MM.1S (cell line): ENCODE measurements at regions not wholly inside any gene's neighbourhood (a gene's known extent, or its start where the extent isn't known, plus 50 kb on each side); places are given as distances from the start of the nearest gene placed in this dataset.

Source experiments
- DNase-seq: peaks from one replicate; pipeline ENCODE4 v3.0.0-alpha.2; 2015
- H2AFZ ChIP-seq: fragments of 300-600 bp; sonication (generic); 2 replicates; pipeline ENCODE4 v1.6.0; 2016; ENCODE audit warnings: antibody characterized with exemption, low read length
- H3F3A ChIP-seq: fragments of 300-600 bp; sonication (generic); 2 replicates; pipeline ENCODE4 v1.6.1; 2016; ENCODE audit warnings: mild to moderate bottlenecking, antibody characterized with exemption, low read length, moderate library complexity, mixed read lengths; ENCODE audit not compliant: insufficient read depth
- H3K27ac ChIP-seq: fragments of 300-600 bp; sonication (generic); 2 replicates; pipeline ENCODE4 v1.5.1; 2016; ENCODE audit warnings: mild to moderate bottlenecking, low read length
- H3K27me3 ChIP-seq: fragments of 300-600 bp; sonication (generic); replicated peaks from 2 replicates; pipeline ENCODE4 v1.6.0; 2016; ENCODE audit warnings: low read length; ENCODE audit not compliant: insufficient read depth
- H3K36me3 ChIP-seq: fragments of 300-600 bp; sonication (generic); replicated peaks from 2 replicates; pipeline ENCODE4 v1.6.1; 2016; ENCODE audit warnings: mild to moderate bottlenecking, low read length, mixed read lengths; ENCODE audit not compliant: insufficient read depth
- H3K4me1 ChIP-seq: fragments of 300-600 bp; sonication (generic); 2 replicates; pipeline ENCODE4 v1.6.1; 2016; ENCODE audit warnings: low read length, mixed read lengths
- H3K4me2 ChIP-seq: fragments of 300-600 bp; sonication (generic); 2 replicates; pipeline ENCODE4 v1.6.0; 2016; ENCODE audit warnings: low read depth, low read length
- H3K4me3 ChIP-seq: fragments of 300-600 bp; sonication (generic); 2 replicates; pipeline ENCODE4 v1.5.1; 2016; ENCODE audit warnings: low read length, mixed read lengths
- H3K79me2 ChIP-seq: fragments of 300-600 bp; sonication (generic); 2 replicates; pipeline ENCODE4 v1.6.1; 2016; ENCODE audit warnings: mixed run types, low read length, mixed read lengths
- H3K9ac ChIP-seq: fragments of 300-600 bp; sonication (generic); 2 replicates; pipeline ENCODE4 v1.6.1; 2016; ENCODE audit warnings: low read length, mixed read lengths
- H3K9me2 ChIP-seq: fragments of 300-600 bp; sonication (generic); replicated peaks from 2 replicates; pipeline ENCODE4 v1.6.1; 2016; ENCODE audit warnings: mild to moderate bottlenecking, low read length, mixed read lengths; ENCODE audit not compliant: insufficient read depth
- H3K9me3 ChIP-seq: fragments of 300-600 bp; sonication (generic); replicated peaks from 2 replicates; pipeline ENCODE4 v1.6.1; 2016; ENCODE audit warnings: mild to moderate bottlenecking, low read length, mixed read lengths; ENCODE audit not compliant: insufficient read depth
- H4K20me1 ChIP-seq: fragments of 300-600 bp; sonication (generic); 2 replicates; pipeline ENCODE4 v1.6.1; 2016; ENCODE audit warnings: mild to moderate bottlenecking, low read length, moderate library complexity, mixed read lengths; ENCODE audit not compliant: insufficient read depth
- CTCF ChIP-seq: fragments of 300-600 bp; sonication (generic); IDR thresholded peaks from 2 replicates; pipeline ENCODE4 v1.5.1; 2016; ENCODE audit warnings: antibody characterized with exemption, low read length, mixed read lengths
- EZH2 ChIP-seq: fragments of 300-600 bp; sonication (generic); optimal IDR thresholded peaks from 2 replicates; pipeline ENCODE3; 2017; ENCODE audit warnings: low read depth, mild to moderate bottlenecking, antibody characterized with exemption, low read length, mixed read lengths
- EZH2phosphoT487 ChIP-seq: fragments of 300-600 bp; sonication (generic); IDR thresholded peaks from 2 replicates; pipeline ENCODE4 v1.6.1; 2018; ENCODE audit warnings: antibody characterized with exemption, low read length

GRCh38 chr6:44715188-44715587 lies 327.7 kb downstream of the CDC5L start:
- DNase-seq, result no peak
- H3K9me3 ChIP-seq, result no peaks in the 10 kb centered on the region

GRCh38 chr6:44715925-44716324 lies 328.4 kb downstream of the CDC5L start:
- no peaks in the 10 kb centered on the region for H3F3A ChIP-seq
- H3K36me3 ChIP-seq, result no peaks in the 10 kb centered on the region
- H3K4me3 ChIP-seq, result no peak overlapping the region
- DNase-seq, result no peak
- no peaks in the 10 kb centered on the region for H3K4me1 ChIP-seq
- no peak for TF ChIP-seq EZH2phosphoT487
- no peak for TF ChIP-seq EZH2
- TF ChIP-seq CTCF, result no peak
- H2AFZ ChIP-seq, result no peak overlapping the region
- no peak overlapping the region for H3K9ac ChIP-seq
- H3K9me2 ChIP-seq, result no peaks in the 10 kb centered on the region
- H3K79me2 ChIP-seq, result no peaks in the 10 kb centered on the region
- no peaks in the 10 kb centered on the region for H3K9me3 ChIP-seq
- no peak overlapping the region for H3K27ac ChIP-seq
- H4K20me1 ChIP-seq, result no peaks in the 10 kb centered on the region
- H3K4me2 ChIP-seq, result no peak overlapping the region
- H3K27me3 ChIP-seq, result no peaks in the 10 kb centered on the region

More at GRCh38 chr6:44715188-44715587, 327.7 kb downstream of the CDC5L start:
- Histone ChIP-seq H3K9me2 (no peaks in the 10 kb centered on the region), H3K79me2 (no peaks in the 10 kb centered on the region), H4K20me1 (no peaks in the 10 kb centered on the region), H3K36me3 (no peaks in the 10 kb centered on the region), H3K27me3 (no peaks in the 10 kb centered on the region), H3K27ac (no peak overlapping the region), H3K4me1 (no peaks in the 10 kb centered on the region), H2AFZ (no peak overlapping the region), H3F3A (no peaks in the 10 kb centered on the region), H3K4me2 (no peak overlapping the region), H3K4me3 (no peak overlapping the region), H3K9ac (no peak overlapping the region)
- TF ChIP-seq EZH2, result no peak
- TF ChIP-seq CTCF, result no peak
- TF ChIP-seq EZH2phosphoT487, result no peak

GRCh38 chr6:44717431-44717830 lies 329.9 kb downstream of the CDC5L start:
- H3F3A ChIP-seq, result no peaks in the 10 kb centered on the region
- H3K4me1 ChIP-seq, result no peaks in the 10 kb centered on the region
- no peak overlapping the region for H3K27ac ChIP-seq
- H3K4me3 ChIP-seq, result no peak overlapping the region
- H3K36me3 ChIP-seq, result no peaks in the 10 kb centered on the region
- H3K79me2 ChIP-seq, result no peaks in the 10 kb centered on the region
- H2AFZ ChIP-seq, result no peak overlapping the region
- DNase-seq, result no peak
- H4K20me1 ChIP-seq, result no peaks in the 10 kb centered on the region
- no peak for TF ChIP-seq EZH2phosphoT487
- no peak for TF ChIP-seq CTCF
- no peak for TF ChIP-seq EZH2
- H3K9me2 ChIP-seq, result no peaks in the 10 kb centered on the region
- no peak overlapping the region for H3K4me2 ChIP-seq
- no peak overlapping the region for H3K9ac ChIP-seq
- H3K9me3 ChIP-seq, result no peaks in the 10 kb centered on the region
- no peaks in the 10 kb centered on the region for H3K27me3 ChIP-seq
